Transverse colon (tissue), 4 donors: ENCODE measurements at regions not wholly inside any gene's neighbourhood (a gene's known extent, or its start where the extent isn't known, plus 50 kb on each side); places are given as distances from the start of the nearest gene placed in this dataset.

ENCODE experiments used
- CTCF ChIP-seq, 5 experiments: fragments of 200-600 bp in 3 of 5; fragments of 450-650 bp in 2 of 5; sonication (generic) in 3 of 5; IDR thresholded peaks; 1 replicate in 2 of 5; 2 replicates in 3 of 5; pipeline ENCODE4 v1.5.1; 2016 to 2017; ENCODE audit warnings: antibody characterized with exemption in 5 of 5, inconsistent platforms in 3 of 5, mild to moderate bottlenecking in 2 of 5, moderate library complexity in 1 of 5
- POLR2AphosphoS5 ChIP-seq, 3 donors: sonication (generic); formaldehyde crosslinking; IDR thresholded peaks; one replicate each; pipeline ENCODE4 v1.6.1; 2016; ENCODE audit warnings: antibody characterized with exemption in 3 of 3

- TF ChIP-seq CTCF (IDR thresholded peaks at IDR 0.05) (no peak), POLR2AphosphoS5 (IDR thresholded peaks at IDR 0.05) (no peak)
These were observed 254.1 kb upstream of the SMIM21 start for GRCh38 chr18:75681538-75682115.
